Right lobe of liver (tissue), 6 donors: ENCODE measurements at regions not wholly inside any gene's neighbourhood (a gene's known extent, or its start where the extent isn't known, plus 50 kb on each side); places are given as distances from the start of the nearest gene placed in this dataset.

Experiments used
- ATAC-seq, 4 donors: fragments of 200-7000 bp; cut with Tn5 transposase; one replicate each; pipeline ENCODE4 v1.9.1; 2020; ENCODE audit warnings: mild to moderate bottlenecking in 4 of 4, moderate library complexity in 4 of 4
- DNase-seq, 3 donors: peaks; one replicate each; pipeline ENCODE4 v3.0.0-alpha.2; 2020
- H3K27ac ChIP-seq, 3 donors: fragments of 200-600 bp; one replicate each; pipeline ENCODE4 v1.8.0; 2022
- H3K27me3 ChIP-seq, 2 donors: fragments of 200-600 bp; one replicate each; pipeline ENCODE4 v1.8.0; 2022
- H3K36me3 ChIP-seq, 4 donors: fragments of 200-600 bp; sonication (generic) in 1 of 4; one replicate each; pipeline versions ENCODE4 v1.5.1 to v1.8.0; 2017 to 2022; ENCODE audit warnings: control low read depth in 1 of 4
- H3K4me1 ChIP-seq, 4 donors: fragments of 200-600 bp; sonication (generic) in 1 of 4; one replicate each; pipeline versions ENCODE4 v1.5.1 to v1.8.0; 2017 to 2022; ENCODE audit warnings: control low read depth in 1 of 4
- H3K4me3 ChIP-seq, 3 donors: fragments of 200-600 bp; one replicate each; pipeline ENCODE4 v1.8.0; 2022
- H3K9me3 ChIP-seq, 4 donors: fragments of 200-600 bp; sonication (generic) in 1 of 4; one replicate each; pipeline versions ENCODE4 v1.5.1 to v1.8.0; 2017 to 2022; ENCODE audit warnings: control low read depth in 1 of 4
- CTCF ChIP-seq, 4 donors: fragments of 200-600 bp in 3 of 4; fragments of 450-650 bp in 1 of 4; IDR thresholded peaks; one replicate each; pipeline versions ENCODE4 v1.5.1 to v1.8.0; 2016 to 2022; ENCODE audit warnings: antibody characterized with exemption in 4 of 4, mild to moderate bottlenecking in 2 of 4
- POLR2A ChIP-seq: fragments of 450-650 bp; IDR thresholded peaks from one replicate; pipeline ENCODE4 v1.6.1; 2017; ENCODE audit warnings: antibody characterized with exemption, mild to moderate bottlenecking
- WGBS: methylation state at CpG from one replicate; pipeline ENCODE4 v1.1.6; 2018; ENCODE audit warnings: low coverage, low lambda C conversion rate; ENCODE audit not compliant: insufficient coverage; ENCODE audit errors: missing lambda C conversion rate; 5-methylcytosine and 5-hydroxymethylcytosine counted together
- intact Hi-C, 2 donors: fragments of 100-400 bp; cut with DNase I; formaldehyde crosslinking; loops; one replicate each; pipeline versions ENCODE4 v1.11.2 to v1.14.1; 2022
- donor health status: DM: no; HTN: yes; CAD: no.
- donor health status: DM: no; HTN: no; CAD: no.
- donor health status: DM: no; HTN: no; CAD: no.
- donor health status: DM: no; HTN: yes; CAD: no.
- donor health status: DM: no; HTN: yes; CAD: no.

- no peak for TF ChIP-seq POLR2A
- no peak for TF ChIP-seq CTCF (IDR thresholded peaks at IDR 0.05)
- WGBS = no CpG with 5 or more reads among the region's 9 CpGs
- ATAC-seq = no peak
Observed at GRCh38 chr22:48826546-48826945, 1001.1 kb downstream of the BRD1 start.

GRCh38 chr22:48825802-48826520, 1001.7 kb downstream of the BRD1 start:
- ATAC-seq (no peak), DNase-seq (peak in 1 of 3 donors; percentile 30)
- no peak overlapping the region for H3K4me3 ChIP-seq
- no peaks in the 10 kb centered on the region for H3K9me3 ChIP-seq
- WGBS = 96% methylated on average over 4 of the region's 25 CpGs
- no peaks in the 10 kb centered on the region for H3K36me3 ChIP-seq
- intact Hi-C loops = no loop called here
- H3K27me3 ChIP-seq = no peaks in the 10 kb centered on the region
- no peaks in the 10 kb centered on the region for H3K4me1 ChIP-seq
- no peak overlapping the region for H3K27ac ChIP-seq
- TF ChIP-seq CTCF (IDR thresholded peaks at IDR 0.05) = no peak

More at GRCh38 chr22:48826546-48826945, 1001.1 kb downstream of the BRD1 start:
- intact Hi-C loops = no loop called here
- Histone ChIP-seq H3K27ac (no peak overlapping the region), H3K4me3 (no peak overlapping the region), H3K4me1 (no peaks in the 10 kb centered on the region), H3K27me3 (no peaks in the 10 kb centered on the region), H3K9me3 (no peaks in the 10 kb centered on the region), H3K36me3 (no peaks in the 10 kb centered on the region)
- peak in 1 of 3 donors; percentile 37 for DNase-seq

- TF ChIP-seq POLR2A (no peak), CTCF (IDR thresholded peaks at IDR 0.05) (no peak)
- DNase-seq (peak in 1 of 3 donors; percentile 43), ATAC-seq (no peak)
- WGBS = 48% methylated on average over 19 of the region's 23 CpGs
- Histone ChIP-seq H3K4me1 (no peaks in the 10 kb centered on the region), H3K36me3 (no peaks in the 10 kb centered on the region), H3K27me3 (no peaks in the 10 kb centered on the region), H3K9me3 (no peaks in the 10 kb centered on the region), H3K27ac (no peak overlapping the region), H3K4me3 (no peak overlapping the region)
- intact Hi-C loops = no loop called here
Observed at GRCh38 chr22:48824712-48825651, 1002.7 kb downstream of the BRD1 start.

- 59% methylated on average over 6 of the region's 12 CpGs for WGBS
- intact Hi-C loops = no loop called here
Observed at GRCh38 chr22:48823941-48824340, 1003.7 kb downstream of the BRD1 start.

More at GRCh38 chr22:48823941-48824340, 1003.7 kb downstream of the BRD1 start:
- no peaks in the 10 kb centered on the region for H3K36me3 ChIP-seq
- TF ChIP-seq POLR2A (no peak), CTCF (IDR thresholded peaks at IDR 0.05) (no peak)
- ATAC-seq = no peak
- H3K4me1 ChIP-seq = no peaks in the 10 kb centered on the region
- DNase-seq = peak in 1 of 3 donors; percentile 44
- no peak overlapping the region for H3K27ac ChIP-seq
- no peaks in the 10 kb centered on the region for H3K9me3 ChIP-seq
- no peak overlapping the region for H3K4me3 ChIP-seq
- no peaks in the 10 kb centered on the region for H3K27me3 ChIP-seq
